ENCODE measurements at regions not wholly inside any gene's neighbourhood (a gene's known extent, or its start where the extent isn't known, plus 50 kb on each side); places are given as distances from the start of the nearest gene placed in this dataset.

- TF ChIP-seq CTCF (IDR thresholded peaks at IDR 0.05; ENCODE audit: control extremely low read depth, extremely low read depth, low read depth, missing control alignments): no peak
- DNase-seq (ENCODE audit: extremely low spot score): no peak
- ChIA-PET CTCF (interaction anchor here (1.1 to 1.2 kb wide), 3 partner anchors 12 to 20 kb away, joined by 3 read pairs; no protein-coding TSS in a partner anchor), POLR2A (no interaction called here)
Measured at GRCh38 chr12:131610181-131610580, 100.7 kb upstream of the SFSWAP start.

GRCh38 chr12:131610891-131611290 is 100.0 kb upstream of the SFSWAP start:
- ChIA-PET CTCF (no interaction called here), POLR2A (no interaction called here)
- no peak for DNase-seq (ENCODE audit: extremely low spot score)
- TF ChIP-seq CTCF (IDR thresholded peaks at IDR 0.05; ENCODE audit: control extremely low read depth, extremely low read depth, low read depth, missing control alignments): no peak

- no peak for DNase-seq (ENCODE audit: extremely low spot score)
- POLR2A ChIA-PET: no interaction called here
- TF ChIP-seq CTCF (IDR thresholded peaks at IDR 0.05; ENCODE audit: control extremely low read depth, extremely low read depth, low read depth, missing control alignments): no peak
- CTCF ChIA-PET: no interaction called here
Measured at GRCh38 chr12:131611416-131612091, 99.3 kb upstream of the SFSWAP start.

- ChIA-PET POLR2A (no interaction called here), CTCF (interaction anchor here (1.5 kb wide), 1 partner anchor 8 kb away, joined by 4 read pairs; no protein-coding TSS in a partner anchor)
- no peak for DNase-seq (ENCODE audit: extremely low spot score)
- no peak for TF ChIP-seq CTCF (IDR thresholded peaks at IDR 0.05; ENCODE audit: control extremely low read depth, extremely low read depth, low read depth, missing control alignments)
Measured at GRCh38 chr12:131612092-131612755, 98.7 kb upstream of the SFSWAP start.

- ChIA-PET CTCF (interaction anchor here (1.5 kb wide), 1 partner anchor 9 kb away, joined by 4 read pairs; no protein-coding TSS in a partner anchor), POLR2A (no interaction called here)
- no peak for DNase-seq (ENCODE audit: extremely low spot score)
- TF ChIP-seq CTCF (IDR thresholded peaks at IDR 0.05; ENCODE audit: control extremely low read depth, extremely low read depth, low read depth, missing control alignments): no peak
Measured at GRCh38 chr12:131613186-131613585, 97.7 kb upstream of the SFSWAP start.

GRCh38 chr12:131613678-131614077 is 97.2 kb upstream of the SFSWAP start:
- no peak for TF ChIP-seq CTCF (IDR thresholded peaks at IDR 0.05; ENCODE audit: control extremely low read depth, extremely low read depth, low read depth, missing control alignments)
- CTCF ChIA-PET: interaction anchor here (1.5 kb wide), 1 partner anchor 10 kb away, joined by 4 read pairs; no protein-coding TSS in a partner anchor
- POLR2A ChIA-PET: no interaction called here
- DNase-seq (ENCODE audit: extremely low spot score): no peak

Measured in GM10248 (cell line).